HepG2 (cell line): ENCODE measurements at regions not wholly inside any gene's neighbourhood (a gene's known extent, or its start where the extent isn't known, plus 50 kb on each side); places are given as distances from the start of the nearest gene placed in this dataset.

Experiments
- ATAC-seq: fragments of 200-7000 bp; cut with Tn5 transposase; 3 replicates; pipeline ENCODE4 v1.9.1; 2020; ENCODE audit warnings: mild to moderate bottlenecking, moderate library complexity
- BruUV-seq: library from RNA; stranded (reverse); fragments of 400-500 nt; replicated peaks from 2 replicates; lab custom pipeline; 2021; lab: Mats Ljungman, UMichigan
- CTCF ChIA-PET: fragments of 300-600 bp; formaldehyde crosslinking; extraction: SDS; loops from one replicate; lab custom pipeline; 2021; ENCODE audit warnings: low total read pairs, inconsistent platforms, low intra/inter-chr PET ratio; lab: Yijun Ruan, JAX
- POLR2A ChIA-PET: fragments of 350-600 bp; sonication (Branson Sonifier 250); formaldehyde crosslinking; loops from one replicate; lab custom pipeline; 2020; ENCODE audit warnings: antibody characterized with exemption, inconsistent platforms; lab: Yijun Ruan, JAX
- DNase-seq: peaks from one replicate; pipeline ENCODE4 v3.0.0-alpha.2; 2015; ENCODE audit warnings: low spot score
- FAIRE-seq: peaks from 3 replicates; lab custom pipeline; 2011; peaks lifted over from hg19 to GRCh38; lab: Jason Lieb, UNC
- H2AFZ ChIP-seq: one replicate; pipeline ENCODE4 v1.6.1; 2011; ENCODE audit warnings: low read length, inconsistent platforms
- H3K27ac ChIP-seq: fragments of 300-600 bp; 3 replicates; pipeline ENCODE4 v1.8.0; 2011; ENCODE audit warnings: mixed run types, mild to moderate bottlenecking, mixed read lengths, low read length, inconsistent platforms; ENCODE audit not compliant: insufficient read depth; ENCODE audit errors: extremely low read length
- H3K27me3 ChIP-seq, 2 experiments: fragments of 200-600 bp in 1 of 2; 2 replicates in 1 of 2; 3 replicates in 1 of 2; pipeline versions ENCODE4 v1.6.0 to v1.8.0; 2011; ENCODE audit warnings: low read length in 2 of 2, mild to moderate bottlenecking in 2 of 2, moderate library complexity in 2 of 2, inconsistent platforms in 1 of 2; ENCODE audit not compliant: insufficient read depth in 2 of 2, control insufficient read depth in 1 of 2
- H3K36me3 ChIP-seq, 2 experiments: fragments of 200-600 bp in 1 of 2; replicated peaks in 1 of 2; 2 replicates in 1 of 2; 3 replicates in 1 of 2; pipeline versions ENCODE4 v1.5.1 to v1.8.0; 2011; ENCODE audit warnings: low read length in 2 of 2, inconsistent platforms in 1 of 2; ENCODE audit not compliant: insufficient read depth in 2 of 2, control insufficient read depth in 1 of 2
- H3K4me1 ChIP-seq: 2 replicates; pipeline ENCODE4 v1.5.1; 2012; ENCODE audit warnings: low read length, inconsistent platforms; ENCODE audit not compliant: insufficient read depth
- H3K4me2 ChIP-seq: 2 replicates; pipeline ENCODE4 v1.6.0; 2011; ENCODE audit warnings: low read depth, low read length, inconsistent platforms
- H3K4me3 ChIP-seq, 3 experiments: fragments of 200-600 bp in 1 of 3; sonication (generic), shearing (Covaris generic) in 1 of 3; replicated peaks in 1 of 3; 2 replicates each; pipeline ENCODE4 v1.5.1; 2011 to 2016; ENCODE audit warnings: low read length in 3 of 3, inconsistent platforms in 2 of 3, low read depth in 2 of 3, mild to moderate bottlenecking in 2 of 3, control low read depth in 1 of 3, mixed read lengths in 1 of 3; ENCODE audit not compliant: insufficient read depth in 1 of 3
- H3K79me2 ChIP-seq: one replicate; pipeline ENCODE4 v1.6.1; 2011; ENCODE audit warnings: low read length, inconsistent platforms; ENCODE audit not compliant: insufficient read depth
- H3K9ac ChIP-seq: 2 replicates; pipeline ENCODE4 v1.6.0; 2011; ENCODE audit warnings: mild to moderate bottlenecking, low read depth, low read length, inconsistent platforms; ENCODE audit not compliant: insufficient read depth
- H3K9me3 ChIP-seq: 2 replicates; pipeline ENCODE4 v1.5.1; 2012; ENCODE audit warnings: mild to moderate bottlenecking, low read length
- H4K20me1 ChIP-seq: 2 replicates; pipeline ENCODE4 v1.6.0; 2011; ENCODE audit warnings: inconsistent platforms, mild to moderate bottlenecking, low read length, moderate library complexity; ENCODE audit not compliant: insufficient read depth
- BRCA1 ChIP-seq: sonication (generic); formaldehyde crosslinking; IDR thresholded peaks from 2 replicates; pipeline ENCODE4 v1.4.0; 2020; ENCODE audit warnings: missing genetic modification reagents
- FLYWCH1 ChIP-seq: sonication (generic); formaldehyde crosslinking; IDR thresholded peaks from 2 replicates; pipeline ENCODE4 v1.8.1; 2023; ENCODE audit warnings: mild to moderate bottlenecking, missing genetic modification reagents
- FOXA3 ChIP-seq: IDR thresholded peaks from 2 replicates; pipeline ENCODE4 v1.6.1; 2016; ENCODE audit warnings: missing genetic modification reagents, missing compliant biosample characterization
- FOXK2 ChIP-seq: fragments of 450-650 bp; IDR thresholded peaks from 2 replicates; pipeline ENCODE4 v1.6.1; 2016
- GATAD1 ChIP-seq: IDR thresholded peaks from 2 replicates; pipeline ENCODE4 v1.6.1; 2016; ENCODE audit warnings: missing genetic modification reagents, missing compliant biosample characterization
- HOXA5 ChIP-seq: sonication (generic); formaldehyde crosslinking; IDR thresholded peaks from 2 replicates; pipeline ENCODE4 v1.4.0; 2020; ENCODE audit warnings: missing genetic modification reagents
- MTF2 ChIP-seq: sonication (generic); formaldehyde crosslinking; IDR thresholded peaks from 2 replicates; pipeline ENCODE4 v1.5.0; 2020; ENCODE audit warnings: missing genetic modification reagents, borderline replicate concordance
- NFKBIZ ChIP-seq: IDR thresholded peaks from 2 replicates; pipeline ENCODE4 v1.6.1; 2018; ENCODE audit warnings: missing genetic modification reagents, missing compliant biosample characterization
- POLR2AphosphoS2 ChIP-seq: IDR thresholded peaks from 2 replicates; pipeline ENCODE4 v1.6.1; 2011; ENCODE audit warnings: low read depth, low read length, improper control_type of control experiment
- STAT6 ChIP-seq: sonication (generic); formaldehyde crosslinking; IDR thresholded peaks from 2 replicates; pipeline ENCODE4 v1.4.0; 2020; ENCODE audit warnings: missing genetic modification reagents, mild to moderate bottlenecking, borderline replicate concordance
- SUZ12 ChIP-seq: fragments of 150-350 bp; IDR thresholded peaks from 2 replicates; pipeline ENCODE4 v1.6.1; 2014; ENCODE audit warnings: low read depth, low read length
- WGBS: methylation state at CpG from one replicate; pipeline ENCODE4 v1.1.6; 2017; ENCODE audit warnings: low lambda C conversion rate; 5-methylcytosine and 5-hydroxymethylcytosine counted together
- in situ Hi-C: cut with HindIII; loops from 2 replicates; pipeline ENCODE4 v1.10.0; 2017; ENCODE audit warnings: low pct_unique_long_range_greater_than_20kb; ENCODE audit not compliant: extremely low pct_ligation_motif_present
- intact Hi-C: fragments of 100-400 bp; cut with micrococcal nuclease; formaldehyde crosslinking; loops from one replicate; pipeline ENCODE4 v1.10.0; 2022; ENCODE audit not compliant: unreplicated experiment

- TF ChIP-seq MTF2 (CRISPR knock-in tag) (no peak), GATAD1 (no peak), POLR2AphosphoS2 (no peak), FLYWCH1 (CRISPR knock-in tag) (no peak), FOXK2 (no peak), HOXA5 (no peak), FOXA3 (CRISPR knock-in tag) (no peak), NFKBIZ (no peak)
These were observed 224.0 kb upstream of the CBLB start (continued) for GRCh38 chr3:106092792-106093191.

GRCh38 chr3:106093616-106094015 is 224.8 kb upstream of the CBLB start:
- no peaks in the 10 kb centered on the region for H3K27me3 ChIP-seq
- WGBS, result 35% methylated on average over 3 of the region's 3 CpGs
- no peak for FAIRE-seq
- POLR2A ChIA-PET, result no interaction called here
- intact Hi-C loops, result no loop called here
- no peak for TF ChIP-seq STAT6
- no peak for TF ChIP-seq SUZ12
- TF ChIP-seq BRCA1 (CRISPR knock-in tag), result no peak
- TF ChIP-seq, all 625 proteins: peak for 0
- no peaks in the 10 kb centered on the region for H3K36me3 ChIP-seq
- CTCF ChIA-PET, result no interaction called here
- H3K4me2 ChIP-seq, result no peak overlapping the region
- H4K20me1 ChIP-seq, result no peaks in the 10 kb centered on the region
- H3K4me3 ChIP-seq, result no peak overlapping the region
- ATAC-seq, result no peak
- H3K9me3 ChIP-seq, result no peaks in the 10 kb centered on the region
- H2AFZ ChIP-seq, result no peak overlapping the region
- in situ Hi-C loops, result no loop called here
- H3K4me1 ChIP-seq, result no peaks in the 10 kb centered on the region
- DNase-seq, result no peak
- H3K27ac ChIP-seq, result no peak overlapping the region
- H3K9ac ChIP-seq, result no peak overlapping the region
- no peaks in the 10 kb centered on the region for H3K79me2 ChIP-seq
- BruUV-seq, result no TSS peak
